CD4-positive, CD25-positive, alpha-beta regulatory T cell (primary cell): ENCODE measurements at regions not wholly inside any gene's neighbourhood (a gene's known extent, or its start where the extent isn't known, plus 50 kb on each side); places are given as distances from the start of the nearest gene placed in this dataset.

ENCODE experiments used
- ATAC-seq, 2 donors: fragments of 150-1000 bp; cut with Tn5 transposase; one replicate each; pipeline ENCODE4 v1.10.0; 2021; ENCODE audit warnings: low read depth in 2 of 2, moderate number of reproducible peaks in 2 of 2, moderate library complexity in 1 of 2
- DNase-seq, 3 donors: peaks; one replicate each; pipeline versions ENCODE4 v3.0.0 to v3.0.0-alpha.2; 2012 to 2022; ENCODE audit warnings: mixed read lengths in 1 of 3
- H3K27ac ChIP-seq: one replicate; pipeline ENCODE4 v1.7.0; 2013; ENCODE audit warnings: mild to moderate bottlenecking, low read length; ENCODE audit not compliant: insufficient read depth, poor library complexity, severe bottlenecking
- H3K27me3 ChIP-seq: one replicate; pipeline ENCODE4 v1.7.0; 2013; ENCODE audit warnings: low read length; ENCODE audit not compliant: control insufficient read depth, insufficient read depth
- H3K36me3 ChIP-seq: one replicate; pipeline ENCODE4 v1.7.0; 2013; ENCODE audit warnings: mild to moderate bottlenecking, low read length, moderate library complexity; ENCODE audit not compliant: control insufficient read depth, insufficient read depth
- H3K4me1 ChIP-seq: 2 replicates; pipeline ENCODE4 v1.7.0; 2013; ENCODE audit warnings: mild to moderate bottlenecking, low read length; ENCODE audit not compliant: insufficient read depth, control insufficient read depth, poor library complexity, severe bottlenecking
- H3K4me3 ChIP-seq: one replicate; pipeline ENCODE4 v1.7.0; 2013; ENCODE audit warnings: low read depth, mild to moderate bottlenecking, low read length, moderate library complexity
- H3K9me3 ChIP-seq, 2 experiments: 1 replicate in 1 of 2; 2 replicates in 1 of 2; pipeline ENCODE4 v1.7.0; 2013; ENCODE audit warnings: low read length in 2 of 2, mild to moderate bottlenecking in 1 of 2, moderate library complexity in 1 of 2; ENCODE audit not compliant: control insufficient read depth in 2 of 2
- H3K27ac Mint-ChIP-seq, 3 donors: one replicate each; pipeline ENCODE4 v1.8.0; 2020 to 2022; ENCODE audit warnings: mild to moderate bottlenecking in 3 of 3, mixed read lengths in 3 of 3, moderate library complexity in 2 of 3
- H3K27me3 Mint-ChIP-seq: one replicate; pipeline ENCODE4 v1.8.0; 2022; ENCODE audit warnings: mild to moderate bottlenecking, mixed read lengths
- H3K36me3 Mint-ChIP-seq: one replicate; pipeline ENCODE4 v1.8.0; 2020; ENCODE audit warnings: mixed read lengths
- H3K4me1 Mint-ChIP-seq, 4 donors: one replicate each; pipeline ENCODE4 v1.8.0; 2020 to 2022; ENCODE audit warnings: mixed read lengths in 4 of 4, mild to moderate bottlenecking in 1 of 4
- H3K4me3 Mint-ChIP-seq, 4 donors: one replicate each; pipeline ENCODE4 v1.8.0; 2020 to 2022; ENCODE audit warnings: mild to moderate bottlenecking in 4 of 4, mixed read lengths in 4 of 4, moderate library complexity in 3 of 4
- H3K9me3 Mint-ChIP-seq, 7 donors: one replicate each; pipeline ENCODE4 v1.8.0; 2020 to 2022; ENCODE audit warnings: mixed read lengths in 7 of 7, mild to moderate bottlenecking in 3 of 7, moderate library complexity in 2 of 7

GRCh38 chr4:155428128-155428527, 51.4 kb upstream of the MAP9 start:
- H3K4me1 Mint-ChIP-seq, result no peaks in the 10 kb centered on the region
- Histone ChIP-seq H3K27me3 (no peaks in the 10 kb centered on the region), H3K4me3 (no peak overlapping the region), H3K36me3 (no peaks in the 10 kb centered on the region), H3K27ac (no peak overlapping the region), H3K9me3 (no peaks in the 10 kb centered on the region), H3K4me1 (no peaks in the 10 kb centered on the region)
- no peak for ATAC-seq
- H3K4me3 Mint-ChIP-seq, result no peak overlapping the region
- H3K9me3 Mint-ChIP-seq, result peaks cover 0 to 3% (median 0%) of the 10 kb centered on the region in 7 donors
- H3K36me3 Mint-ChIP-seq, result no peaks in the 10 kb centered on the region
- no peaks in the 10 kb centered on the region for H3K27me3 Mint-ChIP-seq
- H3K27ac Mint-ChIP-seq, result no peak overlapping the region
- no peak for DNase-seq

DNA sequence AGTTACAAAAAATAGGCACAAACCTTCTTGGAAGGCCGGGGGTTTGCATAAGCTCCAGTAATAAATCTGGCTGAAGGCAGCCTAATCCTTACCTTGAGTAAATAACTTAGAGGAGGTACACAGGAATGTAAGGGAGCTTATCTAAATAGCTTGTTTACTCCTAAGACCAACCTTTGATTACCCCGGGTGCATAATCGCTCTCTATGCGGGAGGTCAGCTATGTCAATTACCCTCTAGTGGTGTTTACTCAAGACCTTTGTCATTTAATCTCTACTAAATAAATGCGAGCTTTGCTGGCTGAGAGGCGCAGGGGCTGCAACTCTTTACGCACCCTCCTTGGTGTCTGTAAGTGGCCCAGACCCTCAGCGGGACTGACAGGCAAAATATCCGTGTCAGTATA, 50.2 kb upstream of the MAP9 start:
- no peak for ATAC-seq
- H3K36me3 ChIP-seq, result no peaks in the 10 kb centered on the region
- no peak overlapping the region for H3K27ac Mint-ChIP-seq

More for the DNA sequence above, 50.2 kb upstream of the MAP9 start:
- Mint-ChIP-seq H3K4me3 (no peak overlapping the region), H3K36me3 (no peaks in the 10 kb centered on the region), H3K9me3 (peaks cover 0 to 3% (median 0%) of the 10 kb centered on the region in 7 donors), H3K4me1 (no peaks in the 10 kb centered on the region), H3K27me3 (peaks cover under 1% of the 10 kb centered on the region)
- no peaks in the 10 kb centered on the region for H3K9me3 ChIP-seq
- no peaks in the 10 kb centered on the region for H3K27me3 ChIP-seq
- H3K4me1 ChIP-seq, result no peaks in the 10 kb centered on the region
- no peak for DNase-seq
- H3K27ac ChIP-seq, result no peak overlapping the region
- no peak overlapping the region for H3K4me3 ChIP-seq
